Activated CD4-positive, alpha-beta T cell treated with anti-CD3 and anti-CD28 coated beads for 36 hours (primary cell): ENCODE measurements at regions not wholly inside any gene's neighbourhood (a gene's known extent, or its start where the extent isn't known, plus 50 kb on each side); places are given as distances from the start of the nearest gene placed in this dataset.

Source experiments
- ATAC-seq: fragments of 200-7000 bp; cut with Tn5 transposase; one replicate; pipeline ENCODE4 v1.10.0; 2021; ENCODE audit warnings: mild to moderate bottlenecking, moderate library complexity
- CTCF ChIA-PET: fragments of 350-600 bp; sonication (Branson Sonifier 250); formaldehyde crosslinking; loops from one replicate; lab custom pipeline; 2021; ENCODE audit warnings: antibody characterized with exemption; lab: Charles Lee
- POLR2A ChIA-PET: fragments of 350-600 bp; sonication (Branson Sonifier 250); formaldehyde crosslinking; loops from one replicate; lab custom pipeline; 2021; ENCODE audit warnings: antibody characterized with exemption, inconsistent platforms; lab: Charles Lee
- DNase-seq: peaks from one replicate; pipeline ENCODE4 v3.0.0-alpha.2; 2020
- H3K27ac Mint-ChIP-seq: one replicate; pipeline ENCODE4 v1.8.0; 2021; ENCODE audit warnings: mixed read lengths
- H3K27me3 Mint-ChIP-seq: one replicate; pipeline ENCODE4 v1.8.0; 2021; ENCODE audit warnings: mixed read lengths
- H3K36me3 Mint-ChIP-seq: one replicate; pipeline ENCODE4 v1.8.0; 2021; ENCODE audit warnings: low read depth, mixed read lengths
- H3K4me1 Mint-ChIP-seq: one replicate; pipeline ENCODE4 v1.8.0; 2021; ENCODE audit warnings: mixed read lengths
- H3K4me3 Mint-ChIP-seq: one replicate; pipeline ENCODE4 v1.8.0; 2021; ENCODE audit warnings: mild to moderate bottlenecking, moderate library complexity, mixed read lengths
- H3K9me3 Mint-ChIP-seq: one replicate; pipeline ENCODE4 v1.8.0; 2021; ENCODE audit warnings: low read depth, mixed read lengths
- intact Hi-C, 2 experiments: fragments of 100-400 bp; cut with DNase I in 1 of 2; cut with micrococcal nuclease in 1 of 2; formaldehyde crosslinking; loops; one replicate each; pipeline versions ENCODE4 v1.14.2 to v1.15.1; 2022 to 2024; cut with DNase I, micrococcal nuclease

- Mint-ChIP-seq H3K4me3 (no peak overlapping the region), H3K27me3 (no peaks in the 10 kb centered on the region), H3K36me3 (no peaks in the 10 kb centered on the region), H3K4me1 (no peaks in the 10 kb centered on the region), H3K9me3 (no peaks in the 10 kb centered on the region), H3K27ac (no peak overlapping the region)
- ATAC-seq (no peak), DNase-seq (no peak)
- intact Hi-C loops = no loop called here
- ChIA-PET CTCF (no interaction called here), POLR2A (no interaction called here)
Measured at GRCh38 chr5:67290655-67291054, 94.1 kb upstream of the CD180 start.

- no peak overlapping the region for H3K4me3 Mint-ChIP-seq
- ATAC-seq (no peak), DNase-seq (no peak)
- ChIA-PET POLR2A (no interaction called here), CTCF (interaction anchor here (0.6 kb wide), 1 partner anchor 26 kb away, joined by 4 read pairs; no protein-coding TSS in a partner anchor)
- intact Hi-C loops = no loop called here
- no peaks in the 10 kb centered on the region for H3K4me1 Mint-ChIP-seq
- H3K27ac Mint-ChIP-seq = no peak overlapping the region
- H3K9me3 Mint-ChIP-seq = no peaks in the 10 kb centered on the region
- H3K36me3 Mint-ChIP-seq = no peaks in the 10 kb centered on the region
- no peaks in the 10 kb centered on the region for H3K27me3 Mint-ChIP-seq
Measured at GRCh38 chr5:67289763-67290521, 93.3 kb upstream of the CD180 start.

- H3K4me1 Mint-ChIP-seq = no peaks in the 10 kb centered on the region
- no peak overlapping the region for H3K27ac Mint-ChIP-seq
- ATAC-seq (no peak), DNase-seq (no peak)
- H3K4me3 Mint-ChIP-seq = no peak overlapping the region
- ChIA-PET CTCF (interaction anchor here (1.0 kb wide), 1 partner anchor 30 kb away, joined by 4 read pairs; no protein-coding TSS in a partner anchor), POLR2A (no interaction called here)
- H3K9me3 Mint-ChIP-seq = no peaks in the 10 kb centered on the region
- intact Hi-C loops = no loop called here
- no peaks in the 10 kb centered on the region for H3K36me3 Mint-ChIP-seq
- H3K27me3 Mint-ChIP-seq = no peaks in the 10 kb centered on the region
Measured at GRCh38 chr5:67287510-67288268, 91.1 kb upstream of the CD180 start.

- Mint-ChIP-seq H3K27me3 (no peaks in the 10 kb centered on the region), H3K36me3 (no peaks in the 10 kb centered on the region), H3K27ac (no peak overlapping the region), H3K4me3 (no peak overlapping the region), H3K9me3 (no peaks in the 10 kb centered on the region), H3K4me1 (no peaks in the 10 kb centered on the region)
- ChIA-PET POLR2A (no interaction called here), CTCF (interaction anchor here (0.5 kb wide), 1 partner anchor 823 kb away, joined by 3 read pairs; no protein-coding TSS in a partner anchor)
- DNase-seq (no peak), ATAC-seq (no peak)
- intact Hi-C loops = no loop called here
Measured at GRCh38 chr5:67286006-67286405, 89.4 kb upstream of the CD180 start.

GRCh38 chr5:67283988-67284487 is 87.4 kb upstream of the CD180 start:
- no peak overlapping the region for H3K4me3 Mint-ChIP-seq
- intact Hi-C loops = no loop called here
- ATAC-seq (no peak), DNase-seq (no peak)
- H3K9me3 Mint-ChIP-seq = peaks cover 8% of the 10 kb centered on the region
- peaks cover 3% of the 10 kb centered on the region for H3K36me3 Mint-ChIP-seq
- H3K27me3 Mint-ChIP-seq = no peaks in the 10 kb centered on the region
- H3K4me1 Mint-ChIP-seq = no peaks in the 10 kb centered on the region
- ChIA-PET POLR2A (no interaction called here), CTCF (interaction anchor here (0.6 to 1.7 kb wide), 2 partner anchors 14 to 204 kb away, joined by 3 read pairs; no protein-coding TSS in a partner anchor)
- H3K27ac Mint-ChIP-seq = no peak overlapping the region

GRCh38 chr5:67283275-67283987 is 86.8 kb upstream of the CD180 start:
- Mint-ChIP-seq H3K36me3 (peaks cover 3% of the 10 kb centered on the region), H3K9me3 (peaks cover 13% of the 10 kb centered on the region), H3K27me3 (no peaks in the 10 kb centered on the region), H3K4me1 (no peaks in the 10 kb centered on the region), H3K27ac (no peak overlapping the region), H3K4me3 (no peak overlapping the region)
- ATAC-seq (no peak), DNase-seq (no peak)
- CTCF ChIA-PET = interaction anchor here (1.7 kb wide), 1 partner anchor 14 kb away, joined by 3 read pairs; no protein-coding TSS in a partner anchor
- intact Hi-C loops = no loop called here
- POLR2A ChIA-PET = no interaction called here

- ChIA-PET POLR2A (no interaction called here), CTCF (no interaction called here)
- Mint-ChIP-seq H3K4me3 (no peak overlapping the region), H3K27ac (no peak overlapping the region), H3K9me3 (peaks cover 18% of the 10 kb centered on the region), H3K27me3 (no peaks in the 10 kb centered on the region), H3K4me1 (no peaks in the 10 kb centered on the region), H3K36me3 (peaks cover 3% of the 10 kb centered on the region)
- intact Hi-C loops = no loop called here
- DNase-seq (no peak), ATAC-seq (no peak)
Measured at GRCh38 chr5:67281874-67282273, 85.3 kb upstream of the CD180 start.

GRCh38 chr5:67273689-67274356 is 77.2 kb upstream of the CD180 start:
- ATAC-seq = no peak
- no peak for DNase-seq
- CTCF ChIA-PET = no interaction called here
- H3K36me3 Mint-ChIP-seq = no peaks in the 10 kb centered on the region
- no peaks in the 10 kb centered on the region for H3K4me1 Mint-ChIP-seq
- no peak overlapping the region for H3K4me3 Mint-ChIP-seq
- H3K9me3 Mint-ChIP-seq = peaks cover 13% of the 10 kb centered on the region
- H3K27ac Mint-ChIP-seq = no peak overlapping the region
- H3K27me3 Mint-ChIP-seq = no peaks in the 10 kb centered on the region
- POLR2A ChIA-PET = no interaction called here
- intact Hi-C loops = no loop called here

- Mint-ChIP-seq H3K36me3 (no peaks in the 10 kb centered on the region), H3K27ac (no peak overlapping the region), H3K4me1 (no peaks in the 10 kb centered on the region), H3K9me3 (peaks cover 5% of the 10 kb centered on the region), H3K4me3 (no peak overlapping the region), H3K27me3 (no peaks in the 10 kb centered on the region)
- DNase-seq (no peak), ATAC-seq (no peak)
- CTCF ChIA-PET = interaction anchor here (0.7 kb wide), 1 partner anchor 699 kb away, joined by 3 read pairs; no protein-coding TSS in a partner anchor
- POLR2A ChIA-PET = no interaction called here
- intact Hi-C loops = no loop called here
Measured at GRCh38 chr5:67272453-67273130, 76.0 kb upstream of the CD180 start.

GRCh38 chr5:67268231-67269021 is 71.8 kb upstream of the CD180 start:
- Mint-ChIP-seq H3K4me3 (no peak overlapping the region), H3K4me1 (no peaks in the 10 kb centered on the region), H3K9me3 (peaks cover 2% of the 10 kb centered on the region), H3K36me3 (no peaks in the 10 kb centered on the region), H3K27ac (no peak overlapping the region), H3K27me3 (no peaks in the 10 kb centered on the region)
- ChIA-PET CTCF (interaction anchor here (0.8 kb wide), 1 partner anchor 11 kb away, joined by 3 read pairs; no protein-coding TSS in a partner anchor), POLR2A (no interaction called here)
- ATAC-seq = no peak
- no peak for DNase-seq
- intact Hi-C loops = no loop called here
